Activated naive CD8-positive, alpha-beta T cell (primary cell): ENCODE measurements at regions not wholly inside any gene's neighbourhood (a gene's known extent, or its start where the extent isn't known, plus 50 kb on each side); places are given as distances from the start of the nearest gene placed in this dataset.

Source experiments
- H3K27ac Mint-ChIP-seq: one replicate; pipeline ENCODE4 v1.8.0; 2021; ENCODE audit warnings: mixed read lengths
- H3K27me3 Mint-ChIP-seq: one replicate; pipeline ENCODE4 v1.8.0; 2021; ENCODE audit warnings: mixed read lengths
- H3K36me3 Mint-ChIP-seq: one replicate; pipeline ENCODE4 v1.8.0; 2021; ENCODE audit warnings: mixed read lengths
- H3K4me1 Mint-ChIP-seq: one replicate; pipeline ENCODE4 v1.8.0; 2021; ENCODE audit warnings: low read depth, mixed read lengths
- H3K4me3 Mint-ChIP-seq: one replicate; pipeline ENCODE4 v1.8.0; 2021; ENCODE audit warnings: mild to moderate bottlenecking, mixed read lengths
- H3K9me3 Mint-ChIP-seq: one replicate; pipeline ENCODE4 v1.8.0; 2021; ENCODE audit warnings: low read depth, mixed read lengths

GRCh38 chr4:178320003-178320402 is 877.8 kb upstream of the AGA start:
- Mint-ChIP-seq H3K36me3 (no peaks in the 10 kb centered on the region), H3K27me3 (no peaks in the 10 kb centered on the region), H3K27ac (no peak overlapping the region), H3K4me3 (no peak overlapping the region), H3K4me1 (no peaks in the 10 kb centered on the region), H3K9me3 (peaks cover 23% of the 10 kb centered on the region)

- no peaks in the 10 kb centered on the region for H3K36me3 Mint-ChIP-seq
- no peaks in the 10 kb centered on the region for H3K4me1 Mint-ChIP-seq
- no peak overlapping the region for H3K4me3 Mint-ChIP-seq
- H3K27me3 Mint-ChIP-seq: no peaks in the 10 kb centered on the region
- peaks cover 22% of the 10 kb centered on the region for H3K9me3 Mint-ChIP-seq
- H3K27ac Mint-ChIP-seq: no peak overlapping the region
Observed at GRCh38 chr4:178322524-178323183, 880.4 kb upstream of the AGA start.

GRCh38 chr4:178329226-178329872 is 887.1 kb upstream of the AGA start:
- H3K27ac Mint-ChIP-seq: no peak overlapping the region
- no peak overlapping the region for H3K4me3 Mint-ChIP-seq
- no peaks in the 10 kb centered on the region for H3K4me1 Mint-ChIP-seq
- peaks cover 14% of the 10 kb centered on the region for H3K9me3 Mint-ChIP-seq
- no peaks in the 10 kb centered on the region for H3K27me3 Mint-ChIP-seq
- H3K36me3 Mint-ChIP-seq: no peaks in the 10 kb centered on the region

GRCh38 chr4:178333355-178333754 is 891.1 kb upstream of the AGA start:
- Mint-ChIP-seq H3K9me3 (peaks cover 4% of the 10 kb centered on the region), H3K27me3 (no peaks in the 10 kb centered on the region), H3K4me3 (no peak overlapping the region)

GRCh38 chr4:178339769-178340168 is 897.5 kb upstream of the AGA start:
- Mint-ChIP-seq H3K27me3 (no peaks in the 10 kb centered on the region), H3K9me3 (peaks cover 6% of the 10 kb centered on the region), H3K36me3 (no peaks in the 10 kb centered on the region), H3K4me1 (no peaks in the 10 kb centered on the region), H3K4me3 (no peak overlapping the region), H3K27ac (no peak overlapping the region)

More at GRCh38 chr4:178333355-178333754, 891.1 kb upstream of the AGA start:
- Mint-ChIP-seq H3K36me3 (no peaks in the 10 kb centered on the region), H3K27ac (no peak overlapping the region), H3K4me1 (no peaks in the 10 kb centered on the region)

GRCh38 chr4:178340468-178340867 is 898.2 kb upstream of the AGA start:
- Mint-ChIP-seq H3K36me3 (no peaks in the 10 kb centered on the region), H3K9me3 (peaks cover 10% of the 10 kb centered on the region), H3K4me1 (no peaks in the 10 kb centered on the region), H3K27ac (no peak overlapping the region), H3K4me3 (no peak overlapping the region), H3K27me3 (no peaks in the 10 kb centered on the region)

GRCh38 chr4:178344096-178344495 is 901.9 kb upstream of the AGA start:
- no peaks in the 10 kb centered on the region for H3K36me3 Mint-ChIP-seq
- H3K27me3 Mint-ChIP-seq: no peaks in the 10 kb centered on the region
- no peak overlapping the region for H3K27ac Mint-ChIP-seq
- H3K9me3 Mint-ChIP-seq: peaks cover 10% of the 10 kb centered on the region
- H3K4me1 Mint-ChIP-seq: no peaks in the 10 kb centered on the region
- H3K4me3 Mint-ChIP-seq: no peak overlapping the region

GRCh38 chr4:178347111-178347510 is 904.9 kb upstream of the AGA start:
- Mint-ChIP-seq H3K4me1 (no peaks in the 10 kb centered on the region), H3K9me3 (peaks cover 10% of the 10 kb centered on the region), H3K36me3 (no peaks in the 10 kb centered on the region), H3K4me3 (no peak overlapping the region), H3K27me3 (no peaks in the 10 kb centered on the region), H3K27ac (no peak overlapping the region)

GRCh38 chr4:178349601-178350000 is 907.4 kb upstream of the AGA start:
- Mint-ChIP-seq H3K27me3 (no peaks in the 10 kb centered on the region), H3K9me3 (peaks cover 7% of the 10 kb centered on the region), H3K4me3 (no peak overlapping the region), H3K27ac (no peak overlapping the region), H3K4me1 (no peaks in the 10 kb centered on the region), H3K36me3 (no peaks in the 10 kb centered on the region)

GRCh38 chr4:178351185-178351584 is 908.9 kb upstream of the AGA start:
- H3K9me3 Mint-ChIP-seq: peaks cover 9% of the 10 kb centered on the region
- no peak overlapping the region for H3K27ac Mint-ChIP-seq
- H3K4me1 Mint-ChIP-seq: no peaks in the 10 kb centered on the region
- H3K36me3 Mint-ChIP-seq: no peaks in the 10 kb centered on the region
- no peak overlapping the region for H3K4me3 Mint-ChIP-seq
- no peaks in the 10 kb centered on the region for H3K27me3 Mint-ChIP-seq

- no peak overlapping the region for H3K4me3 Mint-ChIP-seq
- H3K4me1 Mint-ChIP-seq: no peaks in the 10 kb centered on the region
- no peaks in the 10 kb centered on the region for H3K36me3 Mint-ChIP-seq
- no peaks in the 10 kb centered on the region for H3K27me3 Mint-ChIP-seq
- no peak overlapping the region for H3K27ac Mint-ChIP-seq
- peaks cover 9% of the 10 kb centered on the region for H3K9me3 Mint-ChIP-seq
Observed at GRCh38 chr4:178356725-178357124, 914.5 kb upstream of the AGA start.

- H3K4me3 Mint-ChIP-seq: no peak overlapping the region
- no peaks in the 10 kb centered on the region for H3K27me3 Mint-ChIP-seq
- H3K4me1 Mint-ChIP-seq: no peaks in the 10 kb centered on the region
- no peak overlapping the region for H3K27ac Mint-ChIP-seq
- H3K9me3 Mint-ChIP-seq: no peaks in the 10 kb centered on the region
- H3K36me3 Mint-ChIP-seq: no peaks in the 10 kb centered on the region
Observed at GRCh38 chr4:178385481-178385880, 943.2 kb upstream of the AGA start.

- H3K36me3 Mint-ChIP-seq: no peaks in the 10 kb centered on the region
- H3K4me1 Mint-ChIP-seq: no peaks in the 10 kb centered on the region
- H3K9me3 Mint-ChIP-seq: no peaks in the 10 kb centered on the region
- no peaks in the 10 kb centered on the region for H3K27me3 Mint-ChIP-seq
- H3K27ac Mint-ChIP-seq: no peak overlapping the region
- H3K4me3 Mint-ChIP-seq: no peak overlapping the region
Observed at GRCh38 chr4:178387756-178388155, 945.5 kb upstream of the AGA start.

- no peak overlapping the region for H3K4me3 Mint-ChIP-seq
- H3K27me3 Mint-ChIP-seq: no peaks in the 10 kb centered on the region
- H3K4me1 Mint-ChIP-seq: no peaks in the 10 kb centered on the region
- H3K36me3 Mint-ChIP-seq: no peaks in the 10 kb centered on the region
- peaks cover 5% of the 10 kb centered on the region for H3K9me3 Mint-ChIP-seq
- no peak overlapping the region for H3K27ac Mint-ChIP-seq
Observed at GRCh38 chr4:178395798-178396197, 953.6 kb upstream of the AGA start.

GRCh38 chr4:178412455-178412854 is 970.2 kb upstream of the AGA start:
- H3K27me3 Mint-ChIP-seq: no peaks in the 10 kb centered on the region
- H3K36me3 Mint-ChIP-seq: no peaks in the 10 kb centered on the region
- no peaks in the 10 kb centered on the region for H3K4me1 Mint-ChIP-seq
- H3K4me3 Mint-ChIP-seq: no peak overlapping the region
- no peaks in the 10 kb centered on the region for H3K9me3 Mint-ChIP-seq
- no peak overlapping the region for H3K27ac Mint-ChIP-seq

GRCh38 chr4:178414042-178414441 is 971.8 kb upstream of the AGA start:
- H3K9me3 Mint-ChIP-seq: no peaks in the 10 kb centered on the region
- H3K36me3 Mint-ChIP-seq: no peaks in the 10 kb centered on the region
- H3K4me1 Mint-ChIP-seq: no peaks in the 10 kb centered on the region
- no peak overlapping the region for H3K4me3 Mint-ChIP-seq
- no peaks in the 10 kb centered on the region for H3K27me3 Mint-ChIP-seq
- H3K27ac Mint-ChIP-seq: no peak overlapping the region
